Stimulated activated CD4-positive, alpha-beta T cell treated with anti-CD3 and anti-CD28 coated beads, Interleukin-2, amount 100 ng/mL, for 24 hours (primary cell): ENCODE measurements at regions not wholly inside any gene's neighbourhood (a gene's known extent, or its start where the extent isn't known, plus 50 kb on each side); places are given as distances from the start of the nearest gene placed in this dataset.

ENCODE experiments used
- DNase-seq, 2 donors: peaks; one replicate each; pipeline ENCODE4 v3.0.0-alpha.2; 2020

- no peak for DNase-seq
These were observed 92.3 kb downstream of the CTAGE1 start for GRCh38 chr18:22325396-22325795.

GRCh38 chr18:22324191-22325131 lies 93.3 kb downstream of the CTAGE1 start:
- peak in 1 of 2 donors; percentile 5 for DNase-seq

- no peak for DNase-seq
These were observed 95.4 kb downstream of the CTAGE1 start for GRCh38 chr18:22322243-22322691.

GRCh38 chr18:22320771-22321170 lies 96.9 kb downstream of the CTAGE1 start:
- no peak for DNase-seq

- no peak for DNase-seq
These were observed 97.6 kb downstream of the CTAGE1 start for GRCh38 chr18:22320155-22320554.

GRCh38 chr18:22318745-22319407 lies 98.8 kb downstream of the CTAGE1 start:
- no peak for DNase-seq

GRCh38 chr18:22314420-22314819 lies 103.3 kb downstream of the CTAGE1 start:
- DNase-seq = no peak

- no peak for DNase-seq
These were observed 103.7 kb downstream of the CTAGE1 start for GRCh38 chr18:22314001-22314400.

GRCh38 chr18:22311301-22311700 lies 106.4 kb downstream of the CTAGE1 start:
- DNase-seq = no peak

GRCh38 chr18:22309191-22309590 lies 108.5 kb downstream of the CTAGE1 start:
- no peak for DNase-seq

- DNase-seq = no peak
These were observed 110.2 kb downstream of the CTAGE1 start for GRCh38 chr18:22307528-22307927.

- DNase-seq = no peak
These were observed 113.8 kb downstream of the CTAGE1 start for GRCh38 chr18:22303927-22304326.

GRCh38 chr18:22302144-22302543 lies 115.6 kb downstream of the CTAGE1 start:
- no peak for DNase-seq

- DNase-seq = no peak
These were observed 116.8 kb downstream of the CTAGE1 start for GRCh38 chr18:22300665-22301636.

GRCh38 chr18:22297008-22297407 lies 120.7 kb downstream of the CTAGE1 start:
- no peak for DNase-seq

- DNase-seq = no peak
These were observed 121.4 kb downstream of the CTAGE1 start for GRCh38 chr18:22296304-22296703.

GRCh38 chr18:22293417-22293816 lies 124.0 kb downstream of the GATA6 start:
- no peak for DNase-seq

GRCh38 chr18:22290004-22290403 lies 120.6 kb downstream of the GATA6 start:
- no peak for DNase-seq

GRCh38 chr18:22286585-22286984 lies 117.2 kb downstream of the GATA6 start:
- no peak for DNase-seq

GRCh38 chr18:22285361-22286140 lies 116.2 kb downstream of the GATA6 start:
- no peak for DNase-seq

- DNase-seq = no peak
These were observed 115.4 kb downstream of the GATA6 start for GRCh38 chr18:22284581-22285360.
